Esophagus squamous epithelium (tissue), 5 donors: ENCODE measurements at regions not wholly inside any gene's neighbourhood (a gene's known extent, or its start where the extent isn't known, plus 50 kb on each side); places are given as distances from the start of the nearest gene placed in this dataset.
"Not testable (repeated sequence)": the region's sequence is repeated elsewhere in the genome, so short reads cannot be mapped to it uniquely, and the experiment has no call there.

Experiments used
- DNase-seq: peaks from one replicate; lab custom pipeline; 2025; lab: John Stamatoyannopoulos, UW
- H3K27ac ChIP-seq, 4 donors: fragments of 200-600 bp; sonication (generic); one replicate each; pipeline ENCODE4 v1.5.1; 2016 to 2019; ENCODE audit warnings: mild to moderate bottlenecking in 1 of 4
- H3K27me3 ChIP-seq, 4 donors: fragments of 200-600 bp; sonication (generic); 1 replicate in 3 of 4; 2 replicates in 1 of 4; pipeline versions ENCODE4 v1.5.1 to v1.6.0; 2017 to 2021; ENCODE audit warnings: antibody characterized with exemption in 1 of 4
- H3K36me3 ChIP-seq, 3 donors: fragments of 200-600 bp; sonication (generic); one replicate each; pipeline ENCODE4 v1.5.1; 2016 to 2019
- H3K4me1 ChIP-seq, 3 donors: fragments of 200-600 bp; sonication (generic); one replicate each; pipeline ENCODE4 v1.5.1; 2017 to 2019
- H3K4me3 ChIP-seq, 4 donors: fragments of 200-600 bp; sonication (generic); 1 replicate in 3 of 4; 2 replicates in 1 of 4; pipeline ENCODE4 v1.5.1; 2016 to 2019; ENCODE audit warnings: mild to moderate bottlenecking in 2 of 4, moderate library complexity in 1 of 4
- H3K9me3 ChIP-seq, 3 donors: fragments of 200-600 bp; sonication (generic); one replicate each; pipeline ENCODE4 v1.5.1; 2016 to 2019
- POLR2A ChIP-seq, 4 donors: fragments of 450-650 bp; IDR thresholded peaks; one replicate each; pipeline ENCODE4 v1.6.1; 2017; ENCODE audit warnings: antibody characterized with exemption in 4 of 4, mild to moderate bottlenecking in 4 of 4, moderate library complexity in 3 of 4
- WGBS, 2 donors: methylation state at CpG; one replicate each; pipeline ENCODE4 v1.1.5; 2018; 5-methylcytosine and 5-hydroxymethylcytosine counted together
- intact Hi-C: fragments of 100-400 bp; cut with DNase I; formaldehyde crosslinking; loops from one replicate; pipeline ENCODE4 v1.15.0; 2022
- TF ChIP-seq, protein P1 (sequence below), 6 experiments: fragments of 450-650 bp in 4 of 6; fragments of 200-600 bp in 2 of 6; sonication (generic) in 2 of 6; IDR thresholded peaks; one replicate each; pipeline ENCODE4 v1.5.1; 2016 to 2019; ENCODE audit warnings: antibody characterized with exemption in 6 of 6, mild to moderate bottlenecking in 4 of 6, moderate library complexity in 4 of 6
- donor health status: DM: yes; HTN: yes; CAD: no.

DNA sequence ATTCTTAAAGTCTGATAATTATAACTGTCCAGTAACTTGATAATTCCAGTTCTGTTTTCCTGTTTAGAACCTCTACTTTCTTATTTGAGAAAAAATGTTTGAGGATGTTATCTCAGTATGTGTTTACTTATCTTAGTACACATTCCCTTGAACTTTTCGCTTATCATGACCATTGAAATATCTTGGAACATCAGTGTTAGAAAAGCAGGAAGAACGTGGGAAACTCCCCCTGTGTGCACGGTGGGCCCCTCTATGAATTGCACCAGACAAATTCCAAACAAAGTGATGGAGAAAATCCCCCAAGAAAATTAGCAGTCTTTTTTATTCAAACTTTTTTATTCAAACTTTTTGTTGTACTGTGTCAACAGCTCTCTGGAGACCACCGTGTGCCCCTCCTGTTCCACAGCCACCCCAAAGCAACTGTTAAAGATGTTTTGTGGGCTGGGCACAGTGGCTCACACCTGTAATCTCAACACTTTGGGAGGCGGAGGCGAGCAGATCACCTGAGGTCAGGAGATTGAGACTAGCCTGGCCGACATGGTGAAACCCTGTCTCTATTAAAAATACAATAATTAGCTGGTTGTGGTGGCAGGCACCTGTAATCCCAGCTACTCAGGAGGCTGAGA is 78.3 kb upstream of the PEG3 start:
- Histone ChIP-seq H3K36me3 (no peaks in the 10 kb centered on the region), H3K4me1 (no peaks in the 10 kb centered on the region), H3K27ac (no peak overlapping the region), H3K9me3 (peaks cover 0 to 34% (median 9%) of the 10 kb centered on the region in 3 donors), H3K4me3 (no peak overlapping the region), H3K27me3 (no peaks in the 10 kb centered on the region)
- 48 to 54% methylated on average over 7 of the region's 7 CpGs for WGBS, 2 donors
- DNase-seq, result no peak
- intact Hi-C loops, result no loop called here
- no peak for TF ChIP-seq POLR2A (IDR thresholded peaks at IDR 0.05)
- TF ChIP-seq, protein P1, sequence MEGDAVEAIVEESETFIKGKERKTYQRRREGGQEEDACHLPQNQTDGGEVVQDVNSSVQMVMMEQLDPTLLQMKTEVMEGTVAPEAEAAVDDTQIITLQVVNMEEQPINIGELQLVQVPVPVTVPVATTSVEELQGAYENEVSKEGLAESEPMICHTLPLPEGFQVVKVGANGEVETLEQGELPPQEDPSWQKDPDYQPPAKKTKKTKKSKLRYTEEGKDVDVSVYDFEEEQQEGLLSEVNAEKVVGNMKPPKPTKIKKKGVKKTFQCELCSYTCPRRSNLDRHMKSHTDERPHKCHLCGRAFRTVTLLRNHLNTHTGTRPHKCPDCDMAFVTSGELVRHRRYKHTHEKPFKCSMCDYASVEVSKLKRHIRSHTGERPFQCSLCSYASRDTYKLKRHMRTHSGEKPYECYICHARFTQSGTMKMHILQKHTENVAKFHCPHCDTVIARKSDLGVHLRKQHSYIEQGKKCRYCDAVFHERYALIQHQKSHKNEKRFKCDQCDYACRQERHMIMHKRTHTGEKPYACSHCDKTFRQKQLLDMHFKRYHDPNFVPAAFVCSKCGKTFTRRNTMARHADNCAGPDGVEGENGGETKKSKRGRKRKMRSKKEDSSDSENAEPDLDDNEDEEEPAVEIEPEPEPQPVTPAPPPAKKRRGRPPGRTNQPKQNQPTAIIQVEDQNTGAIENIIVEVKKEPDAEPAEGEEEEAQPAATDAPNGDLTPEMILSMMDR (IDR thresholded peaks at IDR 0.05), result no peak

DNA sequence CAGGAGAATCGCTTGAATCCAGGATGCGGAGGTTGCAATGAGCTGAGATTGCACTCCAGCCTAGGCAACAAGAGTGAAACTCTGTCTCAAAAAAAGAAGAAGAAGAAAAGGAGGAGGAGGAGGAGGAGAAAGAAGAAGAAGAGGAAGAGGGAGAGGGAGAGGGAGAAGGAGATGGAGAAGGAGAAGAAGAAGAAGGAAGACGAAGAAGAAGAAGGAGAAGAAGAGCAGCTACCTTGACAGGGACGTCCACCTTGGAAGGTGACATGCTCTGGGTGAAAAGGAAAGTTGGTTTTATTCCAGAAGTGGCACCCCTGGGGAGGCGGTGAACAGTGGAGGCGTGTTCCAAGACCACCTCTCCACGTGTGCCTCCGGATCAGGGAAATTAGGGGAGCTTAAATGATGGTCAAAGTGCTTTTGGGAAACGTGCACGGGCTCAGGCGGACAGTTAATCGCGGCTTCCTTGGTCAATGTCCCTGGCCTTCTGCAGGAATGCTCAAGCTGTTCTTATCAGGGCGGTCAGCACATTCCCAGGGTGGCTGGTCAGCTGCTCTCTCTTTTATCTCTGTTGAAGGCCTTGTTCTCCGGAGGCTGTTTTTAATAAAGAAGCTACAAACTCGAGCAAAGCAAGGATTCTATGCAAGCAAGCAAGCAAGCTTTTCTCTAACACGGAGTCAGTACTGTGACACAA is 78.9 kb upstream of the PEG3 start:
- Histone ChIP-seq H3K4me3 (no peak overlapping the region), H3K9me3 (peaks cover 0 to 39% (median 13%) of the 10 kb centered on the region in 3 donors), H3K36me3 (no peaks in the 10 kb centered on the region), H3K27ac (no peak overlapping the region), H3K4me1 (no peaks in the 10 kb centered on the region), H3K27me3 (no peaks in the 10 kb centered on the region)
- TF ChIP-seq POLR2A (IDR thresholded peaks at IDR 0.05), result no peak
- TF ChIP-seq, protein P1 (IDR thresholded peaks at IDR 0.05), result no peak
- DNase-seq, result no peak
- intact Hi-C loops, result no loop called here
- WGBS, 2 donors, result 72 to 77% methylated on average over 16 to 17 of the region's 17 CpGs

DNA sequence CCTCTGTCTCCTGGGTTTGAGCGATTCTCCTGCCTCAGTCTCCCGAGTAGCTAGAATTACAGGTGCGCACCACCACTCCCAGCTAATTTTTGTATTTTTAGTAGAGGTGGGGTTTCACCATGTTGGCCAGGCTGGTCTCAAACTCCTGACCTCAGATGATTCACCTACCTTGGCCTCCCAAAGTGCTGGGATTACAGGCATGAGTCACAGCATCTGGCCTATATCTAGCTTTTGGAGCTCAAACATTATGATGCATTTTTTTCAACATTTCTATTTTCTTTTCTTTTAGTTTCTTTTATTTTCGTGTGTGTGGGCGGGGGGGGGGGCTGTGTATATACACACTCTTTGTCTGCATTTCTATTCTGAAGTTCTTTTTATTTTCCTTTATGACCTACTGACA is 85.6 kb upstream of the PEG3 start:
- peaks cover 0 to 56% (median 16%) of the 10 kb centered on the region in 3 donors for H3K9me3 ChIP-seq

DNA sequence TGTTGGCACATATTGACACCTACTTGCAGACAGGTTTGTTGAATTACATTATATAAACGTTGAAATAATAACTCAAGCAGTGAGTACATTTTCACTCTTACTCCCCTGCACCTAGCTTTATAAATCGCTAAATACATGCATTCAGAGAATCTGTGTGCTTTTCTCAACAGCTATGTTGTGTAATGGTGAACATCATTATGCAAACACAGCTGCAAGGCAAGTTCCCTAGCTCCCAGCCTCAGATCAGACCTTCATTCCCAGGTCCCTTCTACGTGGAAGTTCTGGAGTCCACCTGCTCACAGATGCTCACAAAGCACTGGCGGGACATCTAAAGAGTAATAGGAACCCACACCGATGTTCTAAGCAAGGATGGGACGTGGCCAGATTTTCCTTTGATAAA is 86.8 kb upstream of the PEG3 start:
- Histone ChIP-seq H3K4me1 (no peaks in the 10 kb centered on the region), H3K27ac (no peak overlapping the region), H3K4me3 (no peak overlapping the region), H3K36me3 (no peaks in the 10 kb centered on the region), H3K27me3 (no peaks in the 10 kb centered on the region), H3K9me3 (peaks cover 0 to 51% (median 16%) of the 10 kb centered on the region in 3 donors)
- 57 to 61% methylated on average over 5 to 6 of the region's 6 CpGs for WGBS, 2 donors
- no peak for DNase-seq
- intact Hi-C loops, result no loop called here
- TF ChIP-seq, protein P1 (IDR thresholded peaks at IDR 0.05), result no peak
- no peak for TF ChIP-seq POLR2A (IDR thresholded peaks at IDR 0.05)

More for the DNA sequence above, 85.6 kb upstream of the PEG3 start:
- H3K4me1 ChIP-seq, intact Hi-C loops, H3K4me3 ChIP-seq, DNase-seq, H3K27me3 ChIP-seq, H3K36me3 ChIP-seq, H3K27ac ChIP-seq: not testable (repeated sequence)
- 58 to 68% methylated on average over 5 of the region's 5 CpGs for WGBS, 2 donors

DNA sequence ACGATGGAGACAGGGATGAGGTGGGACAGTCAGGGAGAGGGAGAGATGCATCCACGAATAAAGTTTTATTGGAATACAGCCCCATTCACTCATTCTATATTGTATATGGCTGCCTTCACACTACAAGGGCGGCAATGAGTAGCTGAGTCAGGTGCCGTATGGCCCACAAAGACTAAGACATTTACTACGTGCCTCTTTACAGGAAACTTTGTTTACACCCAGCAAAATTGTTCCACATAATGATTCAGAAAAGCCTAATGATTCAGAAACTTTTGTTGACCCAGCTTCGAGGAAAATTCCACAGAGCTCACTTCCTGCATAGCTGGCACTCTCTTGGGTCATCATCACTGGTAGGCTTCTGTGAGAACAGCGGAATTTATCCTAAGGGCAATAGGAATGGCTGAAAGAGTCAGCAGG is 87.3 kb upstream of the PEG3 start:
- H3K4me3 ChIP-seq, result no peak overlapping the region
- intact Hi-C loops, result no loop called here
- TF ChIP-seq POLR2A (IDR thresholded peaks at IDR 0.05), result no peak
- TF ChIP-seq, protein P1 (IDR thresholded peaks at IDR 0.05), result no peak
- H3K4me1 ChIP-seq, result no peaks in the 10 kb centered on the region
- H3K9me3 ChIP-seq, result peaks cover 0 to 53% (median 14%) of the 10 kb centered on the region in 3 donors
- no peaks in the 10 kb centered on the region for H3K27me3 ChIP-seq
- WGBS, 2 donors, result 52 to 60% methylated on average over 7 of the region's 7 CpGs
- no peak overlapping the region for H3K27ac ChIP-seq
- no peak for DNase-seq
- H3K36me3 ChIP-seq, result no peaks in the 10 kb centered on the region
